IPS-18a (cell line): ENCODE measurements at regions not wholly inside any gene's neighbourhood (a gene's known extent, or its start where the extent isn't known, plus 50 kb on each side); places are given as distances from the start of the nearest gene placed in this dataset.

ENCODE experiments used
- H3K27ac ChIP-seq: one replicate; pipeline ENCODE4 v1.5.1; 2013; ENCODE audit warnings: low read length
- H3K27me3 ChIP-seq: one replicate; pipeline ENCODE4 v1.6.1; 2013; ENCODE audit warnings: mild to moderate bottlenecking, low read length; ENCODE audit not compliant: control insufficient read depth, insufficient read depth
- H3K36me3 ChIP-seq: one replicate; pipeline ENCODE4 v1.6.1; 2013; ENCODE audit warnings: low read depth, low read length; ENCODE audit not compliant: control insufficient read depth
- H3K4me1 ChIP-seq: one replicate; pipeline ENCODE4 v1.6.1; 2013; ENCODE audit warnings: low read depth, low read length; ENCODE audit not compliant: control insufficient read depth
- H3K4me3 ChIP-seq: one replicate; pipeline ENCODE4 v1.5.1; 2013; ENCODE audit warnings: low read length
- H3K9ac ChIP-seq: one replicate; pipeline ENCODE4 v1.6.1; 2013; ENCODE audit warnings: mild to moderate bottlenecking, low read length, moderate library complexity
- H3K9me3 ChIP-seq: one replicate; pipeline ENCODE4 v1.6.1; 2013; ENCODE audit warnings: low read depth, low read length; ENCODE audit not compliant: control insufficient read depth

GRCh38 chr10:121195524-121195910 lies 344.4 kb downstream of the WDR11 start:
- Histone ChIP-seq H3K27me3 (no peaks in the 10 kb centered on the region), H3K9ac (no peak overlapping the region), H3K4me3 (no peak overlapping the region), H3K4me1 (no peaks in the 10 kb centered on the region), H3K36me3 (no peaks in the 10 kb centered on the region), H3K27ac (no peak overlapping the region), H3K9me3 (no peaks in the 10 kb centered on the region)

- no peak overlapping the region for H3K27ac ChIP-seq
- H3K4me1 ChIP-seq: no peaks in the 10 kb centered on the region
- H3K27me3 ChIP-seq: no peaks in the 10 kb centered on the region
- no peaks in the 10 kb centered on the region for H3K9me3 ChIP-seq
- no peaks in the 10 kb centered on the region for H3K36me3 ChIP-seq
- H3K9ac ChIP-seq: no peak overlapping the region
- H3K4me3 ChIP-seq: no peak overlapping the region
Measured at GRCh38 chr10:121199081-121199480, 347.9 kb downstream of the WDR11 start.

GRCh38 chr10:121205625-121206024 lies 354.5 kb downstream of the WDR11 start:
- Histone ChIP-seq H3K27me3 (no peaks in the 10 kb centered on the region), H3K27ac (no peak overlapping the region), H3K9ac (no peak overlapping the region), H3K9me3 (no peaks in the 10 kb centered on the region), H3K4me1 (no peaks in the 10 kb centered on the region), H3K36me3 (no peaks in the 10 kb centered on the region), H3K4me3 (no peak overlapping the region)

GRCh38 chr10:121211446-121211845 lies 360.3 kb downstream of the WDR11 start:
- no peak overlapping the region for H3K9ac ChIP-seq
- H3K36me3 ChIP-seq: no peaks in the 10 kb centered on the region
- H3K4me1 ChIP-seq: no peaks in the 10 kb centered on the region
- H3K27me3 ChIP-seq: no peaks in the 10 kb centered on the region
- no peak overlapping the region for H3K27ac ChIP-seq
- H3K4me3 ChIP-seq: no peak overlapping the region
- no peaks in the 10 kb centered on the region for H3K9me3 ChIP-seq

- no peak overlapping the region for H3K4me3 ChIP-seq
Measured at GRCh38 chr10:121213437-121213836, 362.3 kb downstream of the WDR11 start.

GRCh38 chr10:121216295-121216694 lies 365.1 kb downstream of the WDR11 start:
- H3K36me3 ChIP-seq: no peaks in the 10 kb centered on the region
- no peak overlapping the region for H3K27ac ChIP-seq
- no peaks in the 10 kb centered on the region for H3K4me1 ChIP-seq
- no peaks in the 10 kb centered on the region for H3K9me3 ChIP-seq
- no peaks in the 10 kb centered on the region for H3K27me3 ChIP-seq
- no peak overlapping the region for H3K9ac ChIP-seq
- H3K4me3 ChIP-seq: no peak overlapping the region

More at GRCh38 chr10:121213437-121213836, 362.3 kb downstream of the WDR11 start:
- Histone ChIP-seq H3K27ac (no peak overlapping the region), H3K4me1 (no peaks in the 10 kb centered on the region), H3K27me3 (no peaks in the 10 kb centered on the region), H3K9ac (no peak overlapping the region), H3K9me3 (no peaks in the 10 kb centered on the region), H3K36me3 (no peaks in the 10 kb centered on the region)

- H3K4me3 ChIP-seq: no peak overlapping the region
- no peaks in the 10 kb centered on the region for H3K9me3 ChIP-seq
- no peak overlapping the region for H3K27ac ChIP-seq
- no peaks in the 10 kb centered on the region for H3K36me3 ChIP-seq
- no peaks in the 10 kb centered on the region for H3K27me3 ChIP-seq
- peaks cover under 1% of the 10 kb centered on the region for H3K4me1 ChIP-seq
- no peak overlapping the region for H3K9ac ChIP-seq
Measured at GRCh38 chr10:121216721-121217181, 365.6 kb downstream of the WDR11 start.

- Histone ChIP-seq H3K27ac (no peak overlapping the region), H3K9me3 (no peaks in the 10 kb centered on the region), H3K9ac (no peak overlapping the region), H3K27me3 (no peaks in the 10 kb centered on the region), H3K4me1 (peaks cover 7% of the 10 kb centered on the region), H3K36me3 (no peaks in the 10 kb centered on the region), H3K4me3 (no peak overlapping the region)
Measured at GRCh38 chr10:121217331-121217730, 366.2 kb downstream of the WDR11 start.

- Histone ChIP-seq H3K36me3 (no peaks in the 10 kb centered on the region), H3K27me3 (no peaks in the 10 kb centered on the region), H3K4me1 (peaks cover 8% of the 10 kb centered on the region), H3K9ac (no peak overlapping the region), H3K9me3 (no peaks in the 10 kb centered on the region), H3K4me3 (no peak overlapping the region), H3K27ac (no peak overlapping the region)
Measured at GRCh38 chr10:121221072-121221471, 369.9 kb downstream of the WDR11 start.

- H3K4me3 ChIP-seq: no peak overlapping the region
- H3K36me3 ChIP-seq: no peaks in the 10 kb centered on the region
- peaks cover 8% of the 10 kb centered on the region for H3K4me1 ChIP-seq
- H3K27ac ChIP-seq: no peak overlapping the region
- H3K9ac ChIP-seq: no peak overlapping the region
- no peaks in the 10 kb centered on the region for H3K9me3 ChIP-seq
- no peaks in the 10 kb centered on the region for H3K27me3 ChIP-seq
Measured at GRCh38 chr10:121221991-121222390, 370.8 kb downstream of the WDR11 start.

- H3K36me3 ChIP-seq: no peaks in the 10 kb centered on the region
- H3K27ac ChIP-seq: no peak overlapping the region
- no peak overlapping the region for H3K4me3 ChIP-seq
- no peaks in the 10 kb centered on the region for H3K9me3 ChIP-seq
- H3K9ac ChIP-seq: no peak overlapping the region
- H3K4me1 ChIP-seq: peaks cover 8% of the 10 kb centered on the region
- H3K27me3 ChIP-seq: no peaks in the 10 kb centered on the region
Measured at GRCh38 chr10:121222842-121223241, 371.7 kb downstream of the WDR11 start.

GRCh38 chr10:121231079-121231478 lies 367.2 kb downstream of the FGFR2 start:
- H3K27me3 ChIP-seq: no peaks in the 10 kb centered on the region
- no peak overlapping the region for H3K9ac ChIP-seq
- no peak overlapping the region for H3K4me3 ChIP-seq
- no peaks in the 10 kb centered on the region for H3K36me3 ChIP-seq
- H3K27ac ChIP-seq: no peak overlapping the region
- no peaks in the 10 kb centered on the region for H3K9me3 ChIP-seq
- no peaks in the 10 kb centered on the region for H3K4me1 ChIP-seq
